NOMO-1 (cell line): ENCODE measurements at regions not wholly inside any gene's neighbourhood (a gene's known extent, or its start where the extent isn't known, plus 50 kb on each side); places are given as distances from the start of the nearest gene placed in this dataset.

Source experiments
- DNase-seq, 2 experiments: peaks; one replicate each; lab custom pipeline; 2025; ENCODE audit not compliant: unreplicated experiment in 2 of 2; lab: John Stamatoyannopoulos, UW

- no peak for DNase-seq
Observed at GRCh38 chr9:36763778-36764177, 191.1 kb downstream of the MELK start.

DNA sequence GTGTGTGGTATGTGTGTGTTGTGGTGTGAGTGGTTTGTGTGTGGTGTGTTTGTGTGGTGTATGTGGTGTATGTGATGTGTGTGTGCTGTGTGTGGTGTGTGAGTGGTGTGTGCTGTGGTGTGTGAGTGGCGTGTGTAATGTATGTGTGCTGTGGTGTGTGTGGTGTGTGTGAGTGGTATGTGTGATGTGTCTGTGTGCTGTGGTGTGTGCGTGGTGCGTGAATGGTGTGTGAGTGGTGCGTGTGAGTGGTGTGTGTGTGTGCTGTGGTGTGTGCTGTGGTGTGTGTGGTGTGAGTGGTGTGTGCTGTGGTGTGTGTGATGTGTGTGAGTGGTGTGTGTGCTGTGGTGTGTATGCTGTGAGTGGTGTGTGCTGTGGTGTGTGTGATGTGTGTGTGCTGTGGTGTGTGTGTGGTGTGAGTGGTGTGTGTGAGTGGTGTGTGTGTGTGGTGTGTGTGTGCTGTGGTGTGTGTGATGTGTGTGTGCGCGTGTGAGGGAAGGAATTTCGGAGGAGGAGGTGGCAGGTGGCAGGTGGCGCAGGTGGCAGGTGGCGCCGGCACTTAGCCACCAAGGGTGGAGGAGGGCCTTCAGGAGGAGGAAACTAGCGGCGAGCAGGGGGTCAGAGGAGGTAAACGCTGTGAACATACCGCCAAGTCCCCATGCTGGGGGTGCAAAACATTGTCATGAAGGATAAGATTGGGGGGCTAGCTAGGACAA, 191.8 kb downstream of the MELK start:
- DNase-seq, result no peak

- no peak for DNase-seq
Observed at GRCh38 chr9:36765077-36765390, 192.3 kb downstream of the MELK start.

GRCh38 chr9:36765468-36766341, 193.0 kb downstream of the MELK start:
- DNase-seq, result peak; percentile 68 to 75

DNA sequence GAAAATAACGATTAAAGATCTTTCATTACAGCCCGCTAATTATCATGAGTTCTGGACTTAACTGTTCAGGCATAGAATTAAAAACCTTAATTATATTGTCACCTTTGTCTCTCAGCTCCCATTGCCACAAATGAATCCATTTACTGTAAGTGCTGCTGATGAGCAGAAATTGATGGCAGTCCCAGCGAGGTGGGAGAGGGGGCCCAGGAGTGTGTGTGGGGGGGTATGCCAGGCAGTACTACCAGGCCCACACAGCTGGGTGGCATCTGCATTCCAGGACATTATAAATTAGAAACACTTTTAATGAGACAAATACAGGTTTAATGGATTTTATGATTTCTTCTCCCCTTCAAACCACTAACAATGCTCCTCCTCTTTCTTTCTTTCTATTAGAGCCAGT, 196.0 kb downstream of the MELK start:
- no peak for DNase-seq

- no peak for DNase-seq
Observed at GRCh38 chr9:36770025-36770424, 197.3 kb downstream of the MELK start.

DNA sequence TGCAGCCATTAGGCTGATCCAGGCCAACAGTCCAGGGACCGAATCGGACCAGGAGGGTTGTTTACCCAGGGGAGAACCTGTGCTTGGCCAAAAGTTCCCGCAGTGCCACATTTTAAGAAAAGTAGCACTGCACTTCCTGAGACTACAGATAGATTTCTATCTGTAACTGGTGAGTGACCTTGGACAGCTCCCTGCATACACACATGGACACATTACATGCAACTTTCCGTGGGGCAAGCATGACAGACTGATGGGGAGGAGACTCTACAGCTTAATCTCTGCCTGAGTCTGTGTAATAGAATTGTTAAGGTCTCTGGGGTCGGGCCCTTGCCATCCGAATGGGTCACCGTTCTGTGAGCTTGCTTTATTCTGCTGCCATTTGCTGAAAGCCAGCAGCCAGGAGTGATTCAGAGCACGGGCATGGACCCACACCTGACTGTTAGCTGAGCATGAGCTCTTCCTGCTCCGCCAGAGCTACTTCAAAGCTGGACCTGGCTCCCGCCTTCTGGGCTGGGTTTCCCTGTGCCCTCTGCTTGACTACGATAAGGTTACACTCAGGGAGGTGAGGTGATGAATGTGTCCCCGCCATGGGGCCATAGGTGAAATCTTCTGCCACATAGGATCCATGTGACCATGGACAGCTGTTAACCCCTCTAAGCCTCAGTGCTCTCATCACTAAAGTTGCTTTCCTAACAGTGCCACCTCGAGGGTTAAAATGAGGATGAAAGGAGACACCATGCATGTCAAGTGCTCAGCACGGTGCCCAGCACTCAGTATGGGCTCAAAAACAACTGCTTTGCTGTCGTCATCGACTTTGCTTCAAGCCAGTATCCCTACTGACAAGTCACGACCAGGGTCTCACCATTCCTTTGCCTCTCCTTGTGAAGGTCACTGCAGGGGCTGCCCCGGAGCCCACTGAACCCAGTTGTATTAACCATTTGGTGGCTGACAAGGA, 200.0 kb downstream of the MELK start:
- no peak for DNase-seq

DNA sequence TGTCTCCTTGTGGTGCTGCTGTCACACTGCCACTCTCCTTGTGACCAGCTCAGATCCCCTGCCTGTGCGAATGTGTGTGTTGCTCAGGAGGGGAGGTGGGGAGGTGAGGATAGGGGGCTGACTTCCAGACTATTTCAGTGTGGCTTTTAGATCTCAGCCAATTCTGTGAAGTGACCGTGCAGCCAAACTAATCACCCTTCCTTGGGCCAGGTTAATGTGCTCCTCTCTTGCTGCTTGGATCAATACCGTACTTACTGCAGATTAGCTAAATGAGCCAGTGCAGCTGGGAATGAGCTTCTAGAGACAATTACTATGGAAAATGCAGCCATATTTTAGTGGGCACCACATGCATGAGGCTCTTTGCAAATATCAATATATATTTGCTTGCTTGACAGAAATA, 206.0 kb downstream of the MELK start:
- no peak for DNase-seq

GRCh38 chr9:36779582-36779981, 206.9 kb downstream of the MELK start:
- DNase-seq, result no peak

GRCh38 chr9:36780186-36780585, 207.5 kb downstream of the MELK start:
- no peak for DNase-seq

DNA sequence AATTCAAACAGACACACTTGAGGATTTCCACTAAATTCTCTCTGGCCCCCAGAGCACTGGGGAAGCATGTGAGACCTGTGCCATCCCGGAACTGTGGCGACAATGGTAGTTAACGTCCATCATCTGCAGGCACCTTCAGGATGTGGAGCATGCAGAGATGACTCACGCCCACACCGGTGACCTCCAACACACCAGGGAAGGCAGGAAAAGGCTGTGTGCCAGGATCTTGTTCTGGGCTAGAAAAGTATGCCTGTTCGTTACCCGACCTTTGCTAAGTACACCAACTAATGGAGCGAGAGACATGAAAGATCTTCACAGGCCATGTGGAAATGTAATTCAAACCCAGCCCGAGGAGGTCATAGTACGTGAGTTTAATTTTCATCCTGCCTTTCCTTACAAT, 208.8 kb downstream of the MELK start:
- DNase-seq, result no peak
